ENCODE measurements at regions not wholly inside any gene's neighbourhood (a gene's known extent, or its start where the extent isn't known, plus 50 kb on each side); places are given as distances from the start of the nearest gene placed in this dataset.
"Not testable (repeated sequence)": the region's sequence is repeated elsewhere in the genome, so short reads cannot be mapped to it uniquely, and the experiment has no call there.

DNA sequence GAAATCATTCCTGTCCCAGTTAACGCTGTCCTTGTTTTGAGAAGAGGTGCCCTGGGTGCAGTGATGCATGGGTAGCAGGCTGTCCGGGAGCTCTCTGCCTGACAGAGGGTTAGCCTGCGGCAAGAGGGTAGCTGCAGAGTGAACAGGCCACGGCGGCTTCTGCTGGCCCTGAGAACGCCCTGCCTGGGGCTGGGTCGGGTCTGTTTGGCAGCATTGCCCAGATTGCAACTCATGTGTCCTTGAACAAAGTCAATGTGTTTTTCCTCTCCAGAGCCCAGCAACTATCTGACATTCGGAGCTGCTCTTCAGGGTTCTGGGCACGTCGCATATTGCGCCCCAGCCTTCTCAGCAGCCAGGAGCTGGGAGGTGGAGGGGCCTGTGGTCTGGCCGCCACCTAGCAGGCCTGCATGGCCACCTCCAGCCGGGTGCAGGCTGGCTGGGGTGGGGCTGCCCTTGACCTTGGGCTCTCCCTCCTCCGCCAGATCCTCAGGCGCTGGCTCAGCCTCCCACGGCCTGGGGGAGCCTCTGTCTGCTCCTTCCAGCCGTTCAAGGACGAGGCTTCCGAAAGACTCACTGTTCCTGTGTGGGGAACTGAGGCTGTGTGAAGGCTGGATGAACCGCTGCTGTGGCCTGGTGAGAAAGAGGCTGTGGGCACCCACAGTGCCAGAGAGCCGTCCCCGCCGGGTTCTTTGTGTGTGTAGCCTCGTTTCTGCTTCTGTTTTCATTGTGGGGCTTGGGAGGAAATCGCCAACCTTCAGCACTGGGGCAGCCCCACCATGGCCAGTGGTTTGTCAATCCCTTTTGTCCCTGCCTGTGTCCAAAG, 146.7 kb downstream of the NPIPB11 start:
- TF ChIP-seq, protein P1, sequence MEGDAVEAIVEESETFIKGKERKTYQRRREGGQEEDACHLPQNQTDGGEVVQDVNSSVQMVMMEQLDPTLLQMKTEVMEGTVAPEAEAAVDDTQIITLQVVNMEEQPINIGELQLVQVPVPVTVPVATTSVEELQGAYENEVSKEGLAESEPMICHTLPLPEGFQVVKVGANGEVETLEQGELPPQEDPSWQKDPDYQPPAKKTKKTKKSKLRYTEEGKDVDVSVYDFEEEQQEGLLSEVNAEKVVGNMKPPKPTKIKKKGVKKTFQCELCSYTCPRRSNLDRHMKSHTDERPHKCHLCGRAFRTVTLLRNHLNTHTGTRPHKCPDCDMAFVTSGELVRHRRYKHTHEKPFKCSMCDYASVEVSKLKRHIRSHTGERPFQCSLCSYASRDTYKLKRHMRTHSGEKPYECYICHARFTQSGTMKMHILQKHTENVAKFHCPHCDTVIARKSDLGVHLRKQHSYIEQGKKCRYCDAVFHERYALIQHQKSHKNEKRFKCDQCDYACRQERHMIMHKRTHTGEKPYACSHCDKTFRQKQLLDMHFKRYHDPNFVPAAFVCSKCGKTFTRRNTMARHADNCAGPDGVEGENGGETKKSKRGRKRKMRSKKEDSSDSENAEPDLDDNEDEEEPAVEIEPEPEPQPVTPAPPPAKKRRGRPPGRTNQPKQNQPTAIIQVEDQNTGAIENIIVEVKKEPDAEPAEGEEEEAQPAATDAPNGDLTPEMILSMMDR (IDR thresholded peaks at IDR 0.05) = not testable (repeated sequence)
- not testable (repeated sequence) for TF ChIP-seq POLR2A (IDR thresholded peaks at IDR 0.05)

Measured in body of pancreas (tissue), 4 donors.